ENCODE measurements at regions not wholly inside any gene's neighbourhood (a gene's known extent, or its start where the extent isn't known, plus 50 kb on each side); places are given as distances from the start of the nearest gene placed in this dataset.

GRCh38 chr5:100043475-100043874, 491.7 kb upstream of the FAM174A start:
- no peaks in the 10 kb centered on the region for H3K9me3 ChIP-seq (replicated peaks in 1 of 2; ENCODE audit: control insufficient read depth in 1 of 2, insufficient read depth in 1 of 2, low read length in 2 of 2)
- H3K9ac ChIP-seq (ENCODE audit: insufficient read depth, low read length, poor library complexity, severe bottlenecking), result no peak overlapping the region
- no peak overlapping the region for H3K4me2 ChIP-seq (replicated peaks; ENCODE audit: extremely low read depth, low read length, poor library complexity, severe bottlenecking)
- H3K27me3 ChIP-seq (ENCODE audit: control insufficient read depth in 2 of 2, insufficient read depth in 2 of 2, low read length in 2 of 2), result no peaks in the 10 kb centered on the region
- no peak overlapping the region for H3K4me3 Mint-ChIP-seq
- no peaks in the 10 kb centered on the region for H3K4me1 ChIP-seq (ENCODE audit: control insufficient read depth in 1 of 2, insufficient read depth in 2 of 2, low read length in 2 of 2)
- no peaks in the 10 kb centered on the region for H3K36me3 ChIP-seq (replicated peaks in 1 of 2; ENCODE audit: control insufficient read depth in 1 of 2, insufficient read depth in 2 of 2, low read length in 2 of 2)
- H3K27ac Mint-ChIP-seq, result no peak overlapping the region
- H4K20me1 ChIP-seq (ENCODE audit: insufficient read depth, low read length), result no peaks in the 10 kb centered on the region
- H2AFZ ChIP-seq (ENCODE audit: insufficient read depth, low read depth, low read length, poor library complexity, severe bottlenecking), result no peak overlapping the region
- no peak for TF ChIP-seq CTCF (IDR thresholded peaks at IDR 0.05)
- DNase-seq, result no peak
- peaks cover 7% of the 10 kb centered on the region for H3K4me1 Mint-ChIP-seq
- no CpG with 5 or more reads among the region's 2 CpGs for WGBS (ENCODE audit: insufficient coverage)
- no peaks in the 10 kb centered on the region for H3K79me2 ChIP-seq (ENCODE audit: insufficient read depth, low read length)
- H3K27ac ChIP-seq (ENCODE audit: low read depth in 1 of 2, low read length in 2 of 2), result no peak overlapping the region
- H3K4me3 ChIP-seq (replicated peaks in 1 of 3; ENCODE audit: low read depth in 2 of 3, low read length in 3 of 3), result no peak overlapping the region
- H3K27me3 Mint-ChIP-seq (ENCODE audit: low read depth in 3 of 3), result peaks cover 0 to 2% (median 0%) of the 10 kb centered on the region in 3 donors
- no peaks in the 10 kb centered on the region for H3K36me3 Mint-ChIP-seq
- H3K9me3 Mint-ChIP-seq, result peaks cover 0 to 3% (median 0%) of the 10 kb centered on the region in 7 donors
- intact Hi-C loops (cut with micrococcal nuclease), result no loop called here

DNA sequence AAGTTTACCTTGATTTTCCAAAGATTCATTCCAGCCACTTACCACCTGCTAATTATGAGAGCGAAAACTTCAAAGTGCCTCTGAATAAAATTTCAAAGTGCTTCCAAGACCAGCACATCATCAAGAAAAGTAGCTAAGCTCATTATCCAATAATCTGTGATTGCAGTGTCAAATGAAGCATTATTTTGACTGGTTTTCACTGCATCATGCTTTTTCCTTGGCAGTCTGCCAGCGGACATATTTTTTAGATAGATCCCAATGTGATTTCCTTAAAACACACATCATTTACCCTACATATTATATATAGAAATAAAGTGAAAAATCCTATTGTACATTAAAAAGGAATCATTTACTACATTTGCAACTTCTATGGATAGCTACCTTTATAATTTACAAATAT, 508.6 kb upstream of the FAM174A start:
- no peaks in the 10 kb centered on the region for H3K9me3 ChIP-seq (replicated peaks in 1 of 2; ENCODE audit: control insufficient read depth in 1 of 2, insufficient read depth in 1 of 2, low read length in 2 of 2)
- no peaks in the 10 kb centered on the region for H3K4me1 Mint-ChIP-seq

More for the DNA sequence above, 508.6 kb upstream of the FAM174A start:
- Histone ChIP-seq H3K4me2 (replicated peaks; ENCODE audit: extremely low read depth, low read length, poor library complexity, severe bottlenecking) (no peak overlapping the region), H3K79me2 (ENCODE audit: insufficient read depth, low read length) (no peaks in the 10 kb centered on the region), H3K4me1 (ENCODE audit: control insufficient read depth in 1 of 2, insufficient read depth in 2 of 2, low read length in 2 of 2) (no peaks in the 10 kb centered on the region), H3K4me3 (replicated peaks in 1 of 3; ENCODE audit: low read depth in 2 of 3, low read length in 3 of 3) (no peak overlapping the region), H3K27me3 (ENCODE audit: control insufficient read depth in 2 of 2, insufficient read depth in 2 of 2, low read length in 2 of 2) (no peaks in the 10 kb centered on the region), H3K36me3 (replicated peaks in 1 of 2; ENCODE audit: control insufficient read depth in 1 of 2, insufficient read depth in 2 of 2, low read length in 2 of 2) (no peaks in the 10 kb centered on the region), H4K20me1 (ENCODE audit: insufficient read depth, low read length) (no peaks in the 10 kb centered on the region), H3K27ac (ENCODE audit: low read depth in 1 of 2, low read length in 2 of 2) (no peak overlapping the region), H3K9ac (ENCODE audit: insufficient read depth, low read length, poor library complexity, severe bottlenecking) (no peak overlapping the region), H2AFZ (ENCODE audit: insufficient read depth, low read depth, low read length, poor library complexity, severe bottlenecking) (no peak overlapping the region)
- no peak for TF ChIP-seq CTCF (IDR thresholded peaks at IDR 0.05)
- Mint-ChIP-seq H3K27ac (no peak overlapping the region), H3K9me3 (peaks cover 0 to 6% (median 2%) of the 10 kb centered on the region in 7 donors), H3K36me3 (no peaks in the 10 kb centered on the region), H3K27me3 (ENCODE audit: low read depth in 3 of 3) (no peaks in the 10 kb centered on the region), H3K4me3 (no peak overlapping the region)
- no CpG with 5 or more reads among the region's 2 CpGs for WGBS (ENCODE audit: insufficient coverage)
- intact Hi-C loops (cut with micrococcal nuclease), result no loop called here
- DNase-seq, result no peak
